ENCODE measurements at regions not wholly inside any gene's neighbourhood (a gene's known extent, or its start where the extent isn't known, plus 50 kb on each side); places are given as distances from the start of the nearest gene placed in this dataset.

GRCh38 chr9:129235931-129236331 is 57.9 kb upstream of the IER5L start:
- H3K9me2 ChIP-seq (ENCODE audit: insufficient read depth) = no peaks in the 10 kb centered on the region
- H4K20me1 ChIP-seq (ENCODE audit: insufficient read depth) = no peaks in the 10 kb centered on the region
- H3K4me2 ChIP-seq = no peak overlapping the region
- POLR2A ChIA-PET (ENCODE audit: unreplicated experiment) = no interaction called here
- peaks cover 11% of the 10 kb centered on the region for H3K4me1 ChIP-seq (replicated peaks; ENCODE audit: insufficient read depth)
- DNase-seq = peak in 1 of 2 experiments; percentile 22
- H3F3A ChIP-seq (ENCODE audit: insufficient read depth, low read depth) = peaks cover 10% of the 10 kb centered on the region; the same call in 1 of the 2 replicates
- intact Hi-C loops (cut with micrococcal nuclease; ENCODE audit: unreplicated experiment) = no loop called here
- no peaks in the 10 kb centered on the region for H3K36me3 ChIP-seq (ENCODE audit: low read depth)
- H3K9me3 ChIP-seq (ENCODE audit: insufficient read depth, low read depth) = no peaks in the 10 kb centered on the region
- no peaks in the 10 kb centered on the region for H3K27me3 ChIP-seq (ENCODE audit: insufficient read depth, low read depth)
- no peak overlapping the region for H2AFZ ChIP-seq
- H3K79me2 ChIP-seq (ENCODE audit: low read depth) = no peaks in the 10 kb centered on the region
- H3K27ac ChIP-seq = no peak overlapping the region
- H3K4me3 ChIP-seq = no peak overlapping the region
- TF ChIP-seq EZH2 (IDR thresholded peaks at IDR 0.05; ENCODE audit: low read depth) (no peak), CTCF (conservative IDR thresholded peaks at IDR 0.05) (no peak)
- no TSS peak for BruUV-seq (replicated peaks)
- CTCF ChIA-PET = interaction anchor here (0.6 kb wide), 1 partner anchor 254 kb away, joined by 11 read pairs; no protein-coding TSS in a partner anchor

- intact Hi-C loops (cut with micrococcal nuclease; ENCODE audit: unreplicated experiment) = no loop called here
- H3K9me3 ChIP-seq (ENCODE audit: insufficient read depth, low read depth) = no peaks in the 10 kb centered on the region
- peaks cover 12% of the 10 kb centered on the region; the same call in 1 of the 2 replicates for H3F3A ChIP-seq (ENCODE audit: insufficient read depth, low read depth)
- CTCF ChIA-PET = no interaction called here
- H3K4me1 ChIP-seq (replicated peaks; ENCODE audit: insufficient read depth) = peaks cover 11% of the 10 kb centered on the region
- H3K27me3 ChIP-seq (ENCODE audit: insufficient read depth, low read depth) = no peaks in the 10 kb centered on the region
- H2AFZ ChIP-seq = no peak overlapping the region
- TF ChIP-seq EZH2 (IDR thresholded peaks at IDR 0.05; ENCODE audit: low read depth) = no peak
- TF ChIP-seq CTCF (conservative IDR thresholded peaks at IDR 0.05) = no peak
- no peak for DNase-seq
- POLR2A ChIA-PET (ENCODE audit: unreplicated experiment) = interaction anchor here (0.6 to 0.7 kb wide), 2 partner anchors 34 to 57 kb away, joined by 3 to 7 read pairs; no protein-coding TSS in a partner anchor
- H3K4me2 ChIP-seq = no peak overlapping the region
- no peaks in the 10 kb centered on the region for H4K20me1 ChIP-seq (ENCODE audit: insufficient read depth)
- H3K4me3 ChIP-seq = no peak overlapping the region
- no TSS peak for BruUV-seq (replicated peaks)
- H3K9me2 ChIP-seq (ENCODE audit: insufficient read depth) = no peaks in the 10 kb centered on the region
- H3K27ac ChIP-seq = no peak overlapping the region
- H3K79me2 ChIP-seq (ENCODE audit: low read depth) = no peaks in the 10 kb centered on the region
- H3K36me3 ChIP-seq (ENCODE audit: low read depth) = no peaks in the 10 kb centered on the region
Measured at GRCh38 chr9:129235041-129235930, 57.2 kb upstream of the IER5L start.

GRCh38 chr9:129234491-129234890 is 56.4 kb upstream of the IER5L start:
- H3K4me3 ChIP-seq = no peak overlapping the region
- no TSS peak for BruUV-seq (replicated peaks)
- intact Hi-C loops (cut with micrococcal nuclease; ENCODE audit: unreplicated experiment) = no loop called here
- H3K79me2 ChIP-seq (ENCODE audit: low read depth) = no peaks in the 10 kb centered on the region
- H3K27me3 ChIP-seq (ENCODE audit: insufficient read depth, low read depth) = no peaks in the 10 kb centered on the region
- no peaks in the 10 kb centered on the region for H3K9me2 ChIP-seq (ENCODE audit: insufficient read depth)
- no peak overlapping the region for H3K4me2 ChIP-seq
- no peak overlapping the region for H2AFZ ChIP-seq
- H4K20me1 ChIP-seq (ENCODE audit: insufficient read depth) = no peaks in the 10 kb centered on the region
- peaks cover 19% of the 10 kb centered on the region for H3K4me1 ChIP-seq (replicated peaks; ENCODE audit: insufficient read depth)
- no peaks in the 10 kb centered on the region for H3K9me3 ChIP-seq (ENCODE audit: insufficient read depth, low read depth)
- CTCF ChIA-PET = no interaction called here
- TF ChIP-seq EZH2 (IDR thresholded peaks at IDR 0.05; ENCODE audit: low read depth) = no peak
- no peak for TF ChIP-seq CTCF (conservative IDR thresholded peaks at IDR 0.05)
- POLR2A ChIA-PET (ENCODE audit: unreplicated experiment) = no interaction called here
- DNase-seq = no peak
- no peak overlapping the region for H3K27ac ChIP-seq
- H3K36me3 ChIP-seq (ENCODE audit: low read depth) = no peaks in the 10 kb centered on the region
- peaks cover 19% of the 10 kb centered on the region for H3F3A ChIP-seq (ENCODE audit: insufficient read depth, low read depth)
